CD14-positive monocyte (primary cell): ENCODE measurements at regions not wholly inside any gene's neighbourhood (a gene's known extent, or its start where the extent isn't known, plus 50 kb on each side); places are given as distances from the start of the nearest gene placed in this dataset.

Experiments used
- DNase-seq, 3 donors: peaks; one replicate each; pipeline ENCODE4 v3.0.0-alpha.2; 2011 to 2022
- H2AFZ ChIP-seq: 2 replicates; pipeline ENCODE4 v1.6.0; 2012; ENCODE audit warnings: mild to moderate bottlenecking, low read depth, low read length, inconsistent platforms; ENCODE audit not compliant: insufficient read depth, poor library complexity, severe bottlenecking
- H3K27ac ChIP-seq, 2 donors: 1 replicate in 1 of 2; 2 replicates in 1 of 2; pipeline ENCODE4 v1.5.1; 2012 to 2013; ENCODE audit warnings: low read length in 2 of 2, control low read depth in 1 of 2, inconsistent platforms in 1 of 2, low read depth in 1 of 2, mild to moderate bottlenecking in 1 of 2
- H3K27me3 ChIP-seq, 2 donors: one replicate each; pipeline versions ENCODE4 v1.6.0 to v1.6.1; 2011 to 2013; ENCODE audit warnings: low read length in 2 of 2; ENCODE audit not compliant: control insufficient read depth in 2 of 2, insufficient read depth in 2 of 2
- H3K36me3 ChIP-seq, 2 donors: replicated peaks in 1 of 2; 1 replicate in 1 of 2; 2 replicates in 1 of 2; pipeline versions ENCODE4 v1.5.1 to v1.6.1; 2012 to 2013; ENCODE audit warnings: low read length in 2 of 2, control low read depth in 1 of 2, inconsistent platforms in 1 of 2, mild to moderate bottlenecking in 1 of 2; ENCODE audit not compliant: insufficient read depth in 2 of 2, control insufficient read depth in 1 of 2
- H3K4me1 ChIP-seq, 2 donors: 1 replicate in 1 of 2; 2 replicates in 1 of 2; pipeline versions ENCODE4 v1.5.1 to v1.6.1; 2012 to 2013; ENCODE audit warnings: low read length in 2 of 2, control low read depth in 1 of 2, inconsistent platforms in 1 of 2, mild to moderate bottlenecking in 1 of 2, moderate library complexity in 1 of 2; ENCODE audit not compliant: insufficient read depth in 2 of 2, control insufficient read depth in 1 of 2
- H3K4me2 ChIP-seq: replicated peaks from 2 replicates; pipeline ENCODE3; 2012; ENCODE audit warnings: low read length, moderate library complexity, mild to moderate bottlenecking; ENCODE audit not compliant: poor library complexity, severe bottlenecking; ENCODE audit errors: extremely low read depth
- H3K4me3 ChIP-seq, 3 experiments: fragments of 200-600 bp in 1 of 3; sonication (generic) in 1 of 3; replicated peaks in 1 of 3; 1 replicate in 2 of 3; 2 replicates in 1 of 3; pipeline ENCODE4 v1.5.1; 2011 to 2013; ENCODE audit warnings: low read length in 3 of 3, mild to moderate bottlenecking in 3 of 3, control low read depth in 2 of 3, low read depth in 2 of 3, inconsistent platforms in 1 of 3, moderate library complexity in 1 of 3
- H3K79me2 ChIP-seq: 2 replicates; pipeline ENCODE4 v1.6.0; 2012; ENCODE audit warnings: mild to moderate bottlenecking, control low read depth, inconsistent platforms, low read length, moderate library complexity; ENCODE audit not compliant: insufficient read depth
- H3K9ac ChIP-seq: 2 replicates; pipeline ENCODE4 v1.6.0; 2017; ENCODE audit warnings: low read length, mild to moderate bottlenecking; ENCODE audit not compliant: insufficient read depth, poor library complexity, severe bottlenecking
- H3K9me3 ChIP-seq, 2 donors: replicated peaks in 1 of 2; 1 replicate in 1 of 2; 2 replicates in 1 of 2; pipeline versions ENCODE4 v1.5.1 to v1.6.1; 2012 to 2013; ENCODE audit warnings: low read length in 2 of 2, control low read depth in 1 of 2; ENCODE audit not compliant: control insufficient read depth in 1 of 2, insufficient read depth in 1 of 2
- H4K20me1 ChIP-seq: 2 replicates; pipeline ENCODE4 v1.6.0; 2012; ENCODE audit warnings: mild to moderate bottlenecking, low read length, control low read depth, moderate library complexity; ENCODE audit not compliant: insufficient read depth
- H3K27ac Mint-ChIP-seq, 7 donors: one replicate each; pipeline ENCODE4 v1.8.0; 2020; ENCODE audit warnings: mild to moderate bottlenecking in 7 of 7, mixed read lengths in 7 of 7, moderate library complexity in 6 of 7, inconsistent platforms in 2 of 7
- H3K27me3 Mint-ChIP-seq, 3 donors: one replicate each; pipeline ENCODE4 v1.8.0; 2021 to 2022; ENCODE audit warnings: low read depth in 3 of 3, mild to moderate bottlenecking in 3 of 3, mixed read lengths in 3 of 3, moderate library complexity in 3 of 3, inconsistent platforms in 1 of 3
- H3K36me3 Mint-ChIP-seq, 2 donors: one replicate each; pipeline ENCODE4 v1.8.0; 2020; ENCODE audit warnings: mixed read lengths in 2 of 2, inconsistent platforms in 1 of 2, mild to moderate bottlenecking in 1 of 2
- H3K4me1 Mint-ChIP-seq: one replicate; pipeline ENCODE4 v1.8.0; 2020; ENCODE audit warnings: mild to moderate bottlenecking, mixed read lengths
- H3K4me3 Mint-ChIP-seq, 2 donors: one replicate each; pipeline ENCODE4 v1.8.0; 2020; ENCODE audit warnings: mild to moderate bottlenecking in 2 of 2, mixed read lengths in 2 of 2, moderate library complexity in 1 of 2
- H3K9me3 Mint-ChIP-seq, 7 donors: one replicate each; pipeline ENCODE4 v1.8.0; 2020 to 2022; ENCODE audit warnings: mixed read lengths in 7 of 7, mild to moderate bottlenecking in 6 of 7, moderate library complexity in 6 of 7, inconsistent platforms in 2 of 7
- WGBS: methylation state at CpG from one replicate; pipeline ENCODE4 v1.1.5; 2013; ENCODE audit warnings: missing lambda C conversion rate; ENCODE audit not compliant: insufficient coverage; 5-methylcytosine and 5-hydroxymethylcytosine counted together
- intact Hi-C, 2 donors: fragments of 100-400 bp; cut with micrococcal nuclease; formaldehyde crosslinking; loops; one replicate each; pipeline versions ENCODE4 v1.15.0 to v1.15.1; 2023
- TF ChIP-seq, protein P1 (sequence below): fragments of 200-600 bp; IDR thresholded peaks from one replicate; pipeline ENCODE4 v1.8.0; 2022; ENCODE audit warnings: antibody characterized with exemption, mild to moderate bottlenecking

DNA sequence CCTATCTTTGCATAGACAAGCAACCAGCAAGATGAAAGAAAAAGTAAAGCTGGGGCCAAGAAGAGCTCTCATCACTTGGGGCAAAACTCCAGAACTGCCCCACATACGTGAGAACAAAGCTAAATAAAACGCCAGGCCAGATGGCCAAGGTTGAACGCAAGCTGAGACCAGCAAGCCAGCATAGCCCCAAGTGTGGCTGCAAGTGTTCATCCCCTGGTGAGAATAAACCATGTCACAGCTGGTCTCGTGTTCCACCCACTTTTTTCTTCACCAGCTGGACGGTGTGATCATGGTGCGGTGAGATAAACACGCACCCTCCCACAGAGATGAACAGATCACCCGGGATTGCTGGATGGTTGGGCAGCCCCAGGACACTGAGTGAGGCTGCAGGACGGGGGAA is 109.6 kb upstream of the CACNA1A start:
- H2AFZ ChIP-seq, result no peak overlapping the region
- no peaks in the 10 kb centered on the region for H3K27me3 ChIP-seq
- no peaks in the 10 kb centered on the region for H3K9me3 ChIP-seq
- H4K20me1 ChIP-seq, result no peaks in the 10 kb centered on the region
- H3K4me3 Mint-ChIP-seq, result no peak overlapping the region
- H3K4me2 ChIP-seq, result no peak overlapping the region
- H3K79me2 ChIP-seq, result no peaks in the 10 kb centered on the region
- no peaks in the 10 kb centered on the region for H3K4me1 ChIP-seq
- H3K27me3 Mint-ChIP-seq, result peaks cover 6 to 12% (median 11%) of the 10 kb centered on the region in 3 donors
- H3K4me1 Mint-ChIP-seq, result no peaks in the 10 kb centered on the region
- no peak overlapping the region for H3K4me3 ChIP-seq
- TF ChIP-seq, protein P1, sequence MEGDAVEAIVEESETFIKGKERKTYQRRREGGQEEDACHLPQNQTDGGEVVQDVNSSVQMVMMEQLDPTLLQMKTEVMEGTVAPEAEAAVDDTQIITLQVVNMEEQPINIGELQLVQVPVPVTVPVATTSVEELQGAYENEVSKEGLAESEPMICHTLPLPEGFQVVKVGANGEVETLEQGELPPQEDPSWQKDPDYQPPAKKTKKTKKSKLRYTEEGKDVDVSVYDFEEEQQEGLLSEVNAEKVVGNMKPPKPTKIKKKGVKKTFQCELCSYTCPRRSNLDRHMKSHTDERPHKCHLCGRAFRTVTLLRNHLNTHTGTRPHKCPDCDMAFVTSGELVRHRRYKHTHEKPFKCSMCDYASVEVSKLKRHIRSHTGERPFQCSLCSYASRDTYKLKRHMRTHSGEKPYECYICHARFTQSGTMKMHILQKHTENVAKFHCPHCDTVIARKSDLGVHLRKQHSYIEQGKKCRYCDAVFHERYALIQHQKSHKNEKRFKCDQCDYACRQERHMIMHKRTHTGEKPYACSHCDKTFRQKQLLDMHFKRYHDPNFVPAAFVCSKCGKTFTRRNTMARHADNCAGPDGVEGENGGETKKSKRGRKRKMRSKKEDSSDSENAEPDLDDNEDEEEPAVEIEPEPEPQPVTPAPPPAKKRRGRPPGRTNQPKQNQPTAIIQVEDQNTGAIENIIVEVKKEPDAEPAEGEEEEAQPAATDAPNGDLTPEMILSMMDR, result no peak
- no peaks in the 10 kb centered on the region for H3K36me3 Mint-ChIP-seq
- H3K36me3 ChIP-seq, result no peaks in the 10 kb centered on the region
- no peak overlapping the region for H3K27ac ChIP-seq
- WGBS, result 53% methylated on average over 3 of the region's 9 CpGs
- no peak overlapping the region for H3K9ac ChIP-seq
- H3K27ac Mint-ChIP-seq, result no peak overlapping the region
- intact Hi-C loops, result no loop called here
- no peak for DNase-seq
- peaks cover 0 to 2% (median 1%) of the 10 kb centered on the region in 7 donors for H3K9me3 Mint-ChIP-seq

DNA sequence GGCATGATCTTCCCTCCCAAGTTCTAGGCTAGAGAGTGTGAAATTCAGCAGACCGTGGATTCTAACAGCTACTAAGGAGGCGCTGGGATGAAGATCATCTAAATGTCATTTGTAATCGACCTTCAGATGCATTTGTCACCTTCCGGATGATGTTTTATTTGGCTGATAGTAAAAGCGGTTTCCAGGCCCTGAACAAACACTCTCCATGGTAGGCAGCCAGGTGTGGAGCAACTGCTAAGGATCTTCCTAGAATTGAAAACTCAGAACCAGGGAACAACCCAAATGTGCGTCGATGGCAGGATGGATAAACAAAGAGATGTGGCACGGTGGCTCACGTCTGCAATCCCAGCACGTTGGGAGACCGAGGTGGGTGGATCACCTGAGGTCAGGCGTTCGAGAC is 107.2 kb upstream of the CACNA1A start:
- peaks cover 6 to 15% (median 10%) of the 10 kb centered on the region in 3 donors for H3K27me3 Mint-ChIP-seq
- no peaks in the 10 kb centered on the region for H3K27me3 ChIP-seq
- no peaks in the 10 kb centered on the region for H3K4me1 ChIP-seq
- H2AFZ ChIP-seq, result no peak overlapping the region
- H3K36me3 ChIP-seq, result no peaks in the 10 kb centered on the region
- H3K4me3 Mint-ChIP-seq, result no peak overlapping the region
- H3K9me3 ChIP-seq, result no peaks in the 10 kb centered on the region
- TF ChIP-seq, protein P1, result no peak
- H3K27ac Mint-ChIP-seq, result no peak overlapping the region
- H3K79me2 ChIP-seq, result no peaks in the 10 kb centered on the region
- no peaks in the 10 kb centered on the region for H3K4me1 Mint-ChIP-seq
- intact Hi-C loops, result no loop called here
- 97% methylated on average over 5 of the region's 13 CpGs for WGBS
- peaks cover 0 to 1% (median 0%) of the 10 kb centered on the region in 7 donors for H3K9me3 Mint-ChIP-seq
- H3K27ac ChIP-seq, result no peak overlapping the region
- H4K20me1 ChIP-seq, result no peaks in the 10 kb centered on the region
- H3K4me3 ChIP-seq, result no peak overlapping the region
- no peaks in the 10 kb centered on the region for H3K36me3 Mint-ChIP-seq
- DNase-seq, result no peak
- no peak overlapping the region for H3K4me2 ChIP-seq
- no peak overlapping the region for H3K9ac ChIP-seq
